Uterus (tissue), 3 donors: ENCODE measurements at regions not wholly inside any gene's neighbourhood (a gene's known extent, or its start where the extent isn't known, plus 50 kb on each side); places are given as distances from the start of the nearest gene placed in this dataset.

Source experiments
- DNase-seq, 2 donors: peaks; one replicate each; pipeline ENCODE4 v3.0.0-alpha.2; 2019 to 2020
- H3K27ac ChIP-seq, 2 donors: fragments of 200-600 bp; sonication (generic); 1 replicate in 1 of 2; 2 replicates in 1 of 2; pipeline ENCODE4 v1.5.1; 2016 to 2018
- H3K27me3 ChIP-seq, 2 donors: fragments of 200-600 bp; sonication (generic); one replicate each; pipeline ENCODE4 v1.5.1; 2018 to 2019; ENCODE audit warnings: control low read depth in 1 of 2
- H3K36me3 ChIP-seq, 2 donors: fragments of 200-600 bp; sonication (generic); one replicate each; pipeline ENCODE4 v1.5.1; 2019; ENCODE audit warnings: control low read depth in 1 of 2
- H3K4me1 ChIP-seq, 2 donors: fragments of 200-600 bp; sonication (generic); one replicate each; pipeline ENCODE4 v1.5.1; 2018 to 2019; ENCODE audit warnings: control low read depth in 1 of 2
- H3K4me3 ChIP-seq, 2 donors: fragments of 200-600 bp; sonication (generic); 1 replicate in 1 of 2; 2 replicates in 1 of 2; pipeline ENCODE4 v1.5.1; 2018 to 2019; ENCODE audit warnings: mild to moderate bottlenecking in 1 of 2
- H3K9me3 ChIP-seq, 2 donors: fragments of 200-600 bp; sonication (generic); one replicate each; pipeline ENCODE4 v1.5.1; 2019; ENCODE audit warnings: control low read depth in 1 of 2
- CTCF ChIP-seq, 4 experiments: fragments of 200-600 bp in 2 of 4; fragments of 450-650 bp in 2 of 4; sonication (generic) in 2 of 4; IDR thresholded peaks; one replicate each; pipeline ENCODE4 v1.5.1; 2016 to 2019; ENCODE audit warnings: antibody characterized with exemption in 4 of 4, mild to moderate bottlenecking in 2 of 4, moderate library complexity in 1 of 4
- POLR2A ChIP-seq, 2 donors: fragments of 450-650 bp; IDR thresholded peaks; one replicate each; pipeline ENCODE4 v1.6.1; 2016; ENCODE audit warnings: antibody characterized with exemption in 2 of 2, mild to moderate bottlenecking in 1 of 2, moderate library complexity in 1 of 2
- intact Hi-C: fragments of 100-400 bp; cut with DNase I; formaldehyde crosslinking; loops from one replicate; pipeline ENCODE4 v1.15.1; 2023; ENCODE audit warnings: low total_unique reads
- donor health status: DM: yes; HTN: yes; CAD: no.

- H3K4me1 ChIP-seq, result no peaks in the 10 kb centered on the region
- no peak for TF ChIP-seq CTCF (IDR thresholded peaks at IDR 0.05)
- TF ChIP-seq POLR2A (IDR thresholded peaks at IDR 0.05), result no peak
- intact Hi-C loops, result no loop called here
- DNase-seq, result no peak
- H3K9me3 ChIP-seq, result no peaks in the 10 kb centered on the region
- H3K36me3 ChIP-seq, result no peaks in the 10 kb centered on the region
- no peaks in the 10 kb centered on the region for H3K27me3 ChIP-seq
- no peak overlapping the region for H3K27ac ChIP-seq
- H3K4me3 ChIP-seq, result no peak overlapping the region
Measured at GRCh38 chr6:66814156-66814555, 1107.1 kb upstream of the EYS start.

- intact Hi-C loops, result no loop called here
- no peaks in the 10 kb centered on the region for H3K9me3 ChIP-seq
- H3K4me3 ChIP-seq, result no peak overlapping the region
- H3K36me3 ChIP-seq, result no peaks in the 10 kb centered on the region
- no peaks in the 10 kb centered on the region for H3K4me1 ChIP-seq
- H3K27me3 ChIP-seq, result no peaks in the 10 kb centered on the region
- H3K27ac ChIP-seq, result no peak overlapping the region
- TF ChIP-seq POLR2A (IDR thresholded peaks at IDR 0.05) (no peak), CTCF (IDR thresholded peaks at IDR 0.05) (no peak)
- DNase-seq, result no peak
Measured at GRCh38 chr6:66808771-66809170, 1101.7 kb upstream of the EYS start.

- H3K9me3 ChIP-seq, result no peaks in the 10 kb centered on the region
- intact Hi-C loops, result no loop called here
- no peaks in the 10 kb centered on the region for H3K4me1 ChIP-seq
Measured at GRCh38 chr6:66796987-66797386, 1090.0 kb upstream of the EYS start.

GRCh38 chr6:66788579-66788978 lies 1081.6 kb upstream of the EYS start:
- H3K4me1 ChIP-seq, result no peaks in the 10 kb centered on the region
- no peak for DNase-seq
- no peak overlapping the region for H3K27ac ChIP-seq
- no peak for TF ChIP-seq POLR2A (IDR thresholded peaks at IDR 0.05)
- H3K4me3 ChIP-seq, result no peak overlapping the region
- H3K27me3 ChIP-seq, result no peaks in the 10 kb centered on the region
- intact Hi-C loops, result no loop called here
- no peaks in the 10 kb centered on the region for H3K36me3 ChIP-seq
- no peaks in the 10 kb centered on the region for H3K9me3 ChIP-seq

More at GRCh38 chr6:66796987-66797386, 1090.0 kb upstream of the EYS start:
- no peaks in the 10 kb centered on the region for H3K27me3 ChIP-seq
- no peak for DNase-seq
- H3K36me3 ChIP-seq, result no peaks in the 10 kb centered on the region
- no peak overlapping the region for H3K27ac ChIP-seq
- TF ChIP-seq CTCF (IDR thresholded peaks at IDR 0.05) (no peak), POLR2A (IDR thresholded peaks at IDR 0.05) (no peak)
- H3K4me3 ChIP-seq, result no peak overlapping the region

GRCh38 chr6:66772800-66773199 lies 1065.8 kb upstream of the EYS start:
- no peaks in the 10 kb centered on the region for H3K4me1 ChIP-seq
- H3K36me3 ChIP-seq, result no peaks in the 10 kb centered on the region
- intact Hi-C loops, result no loop called here
- H3K9me3 ChIP-seq, result no peaks in the 10 kb centered on the region
- DNase-seq, result peak in 1 of 2 donors; percentile 14
- no peak overlapping the region for H3K27ac ChIP-seq
- no peak overlapping the region for H3K4me3 ChIP-seq
- TF ChIP-seq CTCF (IDR thresholded peaks at IDR 0.05) (no peak), POLR2A (IDR thresholded peaks at IDR 0.05) (no peak)
- H3K27me3 ChIP-seq, result no peaks in the 10 kb centered on the region

GRCh38 chr6:66771626-66772025 lies 1064.6 kb upstream of the EYS start:
- TF ChIP-seq CTCF (IDR thresholded peaks at IDR 0.05), result no peak
- intact Hi-C loops, result no loop called here
- H3K36me3 ChIP-seq, result no peaks in the 10 kb centered on the region
- H3K27me3 ChIP-seq, result no peaks in the 10 kb centered on the region
- H3K9me3 ChIP-seq, result no peaks in the 10 kb centered on the region
- no peak for DNase-seq
- H3K4me1 ChIP-seq, result no peaks in the 10 kb centered on the region
- no peak overlapping the region for H3K27ac ChIP-seq
- H3K4me3 ChIP-seq, result no peak overlapping the region
